Stomach (tissue), 4 donors: ENCODE measurements at regions not wholly inside any gene's neighbourhood (a gene's known extent, or its start where the extent isn't known, plus 50 kb on each side); places are given as distances from the start of the nearest gene placed in this dataset.

ENCODE experiments used
- CTCF ChIP-seq, 7 experiments: fragments of 450-650 bp in 4 of 7; fragments of 200-600 bp in 3 of 7; sonication (generic) in 3 of 7; IDR thresholded peaks; one replicate each; pipeline ENCODE4 v1.5.1; 2016 to 2019; ENCODE audit warnings: antibody characterized with exemption in 7 of 7, control low read depth in 2 of 7, mild to moderate bottlenecking in 1 of 7
- EP300 ChIP-seq: sonication (generic); formaldehyde crosslinking; IDR thresholded peaks from one replicate; pipeline ENCODE4 v1.6.1; 2017; ENCODE audit warnings: antibody characterized with exemption
- POLR2A ChIP-seq, 4 donors: fragments of 450-650 bp; IDR thresholded peaks; one replicate each; pipeline ENCODE4 v1.6.1; 2016; ENCODE audit warnings: antibody characterized with exemption in 4 of 4, control low read depth in 2 of 4, mild to moderate bottlenecking in 1 of 4, moderate library complexity in 1 of 4
- POLR2AphosphoS5 ChIP-seq, 3 donors: sonication (generic); formaldehyde crosslinking; IDR thresholded peaks; one replicate each; pipeline ENCODE4 v1.6.1; 2016; ENCODE audit warnings: antibody characterized with exemption in 3 of 3

GRCh38 chr6:85866370-85866730 lies 223.7 kb upstream of the SYNCRIP start:
- TF ChIP-seq CTCF (IDR thresholded peaks at IDR 0.05) (no peak), POLR2A (IDR thresholded peaks at IDR 0.05) (no peak), POLR2AphosphoS5 (IDR thresholded peaks at IDR 0.05) (no peak), EP300 (no peak)
